Astrocyte of the spinal cord (primary cell): ENCODE measurements at regions not wholly inside any gene's neighbourhood (a gene's known extent, or its start where the extent isn't known, plus 50 kb on each side); places are given as distances from the start of the nearest gene placed in this dataset.

Source experiments
- DNase-seq: peaks from one replicate; pipeline ENCODE4 v3.0.0; 2011; ENCODE audit warnings: low read depth, low spot score
- H3K4me3 ChIP-seq: 2 replicates; pipeline ENCODE4 v1.5.1; 2011; ENCODE audit warnings: low read depth, mild to moderate bottlenecking, low read length, moderate library complexity
- CTCF ChIP-seq: IDR thresholded peaks from 2 replicates; pipeline ENCODE4 v1.5.1; 2012; ENCODE audit warnings: low read depth, mild to moderate bottlenecking, low read length, inconsistent platforms
- in situ Hi-C: cut with HindIII; loops from 2 replicates; pipeline ENCODE4 v1.10.0; 2017; ENCODE audit warnings: low sequenced_read_pairs

- TF ChIP-seq CTCF = peak; percentile 69
- peak; percentile 94 for DNase-seq
- H3K4me3 ChIP-seq = no peak overlapping the region
- in situ Hi-C loops = no loop called here
Observed at GRCh38 chr1:115545791-115546733, 95.7 kb upstream of the VANGL1 start.

- DNase-seq = no peak
- in situ Hi-C loops = no loop called here
- TF ChIP-seq CTCF = no peak
- no peak overlapping the region for H3K4me3 ChIP-seq
Observed at GRCh38 chr1:115545096-115545720, 96.6 kb upstream of the VANGL1 start.

DNA sequence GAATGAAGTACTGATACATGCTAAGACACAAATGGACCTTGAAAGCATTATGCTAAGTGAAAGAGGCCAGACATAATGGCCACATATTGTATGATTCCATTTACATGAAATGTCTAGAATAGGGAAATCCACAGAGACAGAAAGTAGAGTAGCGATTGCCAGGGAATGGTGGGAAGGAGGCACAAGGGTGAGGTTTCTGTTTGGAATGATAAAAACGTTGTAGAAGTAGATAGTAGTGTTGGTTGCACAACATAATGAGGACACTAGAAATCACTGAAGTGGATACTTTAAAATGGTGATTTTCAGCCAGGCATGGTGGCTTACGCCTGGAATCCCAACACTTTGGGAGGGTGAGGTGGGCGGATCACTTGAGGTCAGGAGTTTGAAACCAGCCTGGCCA is 97.6 kb upstream of the VANGL1 start:
- no peak for TF ChIP-seq CTCF
- DNase-seq = no peak
- H3K4me3 ChIP-seq = no peak overlapping the region
- in situ Hi-C loops = no loop called here

GRCh38 chr1:115543247-115543646 is 98.5 kb upstream of the VANGL1 start:
- DNase-seq = no peak
- no peak overlapping the region for H3K4me3 ChIP-seq
- TF ChIP-seq CTCF = no peak
- in situ Hi-C loops = no loop called here

- in situ Hi-C loops = no loop called here
- TF ChIP-seq CTCF = no peak
- DNase-seq = no peak
- no peak overlapping the region for H3K4me3 ChIP-seq
Observed at GRCh38 chr1:115539736-115540135, 102.0 kb upstream of the VANGL1 start.

- in situ Hi-C loops = no loop called here
- no peak for DNase-seq
- no peak for TF ChIP-seq CTCF
- H3K4me3 ChIP-seq = no peak overlapping the region
Observed at GRCh38 chr1:115539061-115539460, 102.7 kb upstream of the VANGL1 start.
